ENCODE measurements at regions not wholly inside any gene's neighbourhood (a gene's known extent, or its start where the extent isn't known, plus 50 kb on each side); places are given as distances from the start of the nearest gene placed in this dataset.

- DNase-seq (ENCODE audit: low read depth): peak; percentile 62
These were observed 185.4 kb upstream of the OSR1 start for GRCh38 chr2:19543663-19544383.

GRCh38 chr2:19542796-19543662 lies 184.6 kb upstream of the OSR1 start:
- no peak for DNase-seq (ENCODE audit: low read depth)

GRCh38 chr2:19541884-19542283 lies 183.5 kb upstream of the OSR1 start:
- DNase-seq (ENCODE audit: low read depth): no peak

- peak; percentile 90 for DNase-seq (ENCODE audit: low read depth)
These were observed 182.5 kb upstream of the OSR1 start for GRCh38 chr2:19540739-19541525.

DNA sequence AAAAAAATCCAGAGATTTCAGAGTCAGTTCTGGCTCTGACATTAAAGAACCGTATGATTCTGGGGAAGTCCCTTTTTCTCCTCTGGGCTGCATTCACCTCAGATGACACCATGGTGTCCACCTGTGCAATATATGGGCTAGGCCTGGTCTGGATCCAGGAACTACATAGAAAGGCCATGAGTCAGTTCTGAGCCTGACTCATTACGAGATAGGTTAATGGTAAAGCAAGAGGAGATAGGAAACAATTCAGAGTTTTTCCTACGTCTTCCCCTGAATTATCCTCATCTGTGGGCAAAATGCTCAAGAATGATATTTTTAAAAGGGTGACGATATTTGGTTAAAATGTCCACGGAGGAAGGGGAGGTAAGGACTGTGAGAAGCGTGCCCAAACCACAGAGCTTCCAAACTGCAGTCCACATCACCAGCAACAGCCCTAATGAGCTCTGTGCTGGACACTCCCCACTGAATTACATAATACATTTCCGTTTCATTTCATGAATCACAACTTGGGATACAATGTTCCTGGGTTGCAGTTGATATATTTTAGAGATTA lies 180.1 kb upstream of the OSR1 start:
- peak; percentile 87 for DNase-seq (ENCODE audit: low read depth)

- no peak for DNase-seq (ENCODE audit: low read depth)
These were observed 177.7 kb upstream of the OSR1 start for GRCh38 chr2:19536136-19536535.

GRCh38 chr2:19532547-19533196 lies 174.2 kb upstream of the OSR1 start:
- no peak for DNase-seq (ENCODE audit: low read depth)

DNA sequence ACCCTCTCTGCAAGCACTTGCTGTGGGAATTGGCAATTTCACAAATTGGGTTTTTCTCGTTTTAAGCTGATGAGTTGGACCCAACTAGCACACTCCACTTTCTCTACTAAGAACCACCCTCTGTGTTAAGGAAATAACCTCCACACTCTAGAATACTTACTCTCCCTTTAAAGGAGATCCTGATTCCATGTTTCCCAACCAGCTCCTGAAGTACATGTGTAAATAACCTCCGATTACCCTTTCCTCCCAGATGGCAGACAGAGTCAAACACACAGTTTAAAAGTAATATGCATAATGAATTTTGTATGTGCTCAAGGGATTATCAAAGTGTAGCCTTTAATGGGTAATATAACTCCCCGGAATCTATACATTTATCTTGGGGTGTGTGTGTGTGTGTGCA lies 171.3 kb upstream of the OSR1 start:
- DNase-seq (ENCODE audit: low read depth): no peak

- no peak for DNase-seq (ENCODE audit: low read depth)
These were observed 169.3 kb upstream of the OSR1 start for GRCh38 chr2:19527771-19528170.

GRCh38 chr2:19525313-19525712 lies 166.9 kb upstream of the OSR1 start:
- no peak for DNase-seq (ENCODE audit: low read depth)

- no peak for DNase-seq (ENCODE audit: low read depth)
These were observed 160.6 kb upstream of the OSR1 start for GRCh38 chr2:19519045-19519444.

DNA sequence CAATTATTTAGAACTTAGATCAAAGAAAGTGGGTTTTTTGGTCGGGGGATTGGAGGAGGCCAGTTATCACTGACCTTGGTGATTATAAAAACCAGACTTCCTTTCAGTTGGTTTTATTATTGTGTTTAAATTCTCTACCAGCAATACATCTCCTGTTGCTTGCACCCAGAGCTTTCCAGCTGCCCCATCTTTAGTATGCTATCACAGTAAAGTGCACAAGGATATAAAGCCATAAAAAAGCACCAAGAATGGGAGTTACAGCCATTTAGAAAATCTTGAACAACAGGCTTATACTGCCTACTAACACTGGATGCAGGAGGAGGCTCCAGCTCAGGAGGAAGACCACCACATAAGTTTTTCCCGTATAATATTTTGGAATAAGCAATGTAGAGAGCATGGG lies 148.7 kb upstream of the OSR1 start:
- no peak for DNase-seq (ENCODE audit: low read depth)

DNA sequence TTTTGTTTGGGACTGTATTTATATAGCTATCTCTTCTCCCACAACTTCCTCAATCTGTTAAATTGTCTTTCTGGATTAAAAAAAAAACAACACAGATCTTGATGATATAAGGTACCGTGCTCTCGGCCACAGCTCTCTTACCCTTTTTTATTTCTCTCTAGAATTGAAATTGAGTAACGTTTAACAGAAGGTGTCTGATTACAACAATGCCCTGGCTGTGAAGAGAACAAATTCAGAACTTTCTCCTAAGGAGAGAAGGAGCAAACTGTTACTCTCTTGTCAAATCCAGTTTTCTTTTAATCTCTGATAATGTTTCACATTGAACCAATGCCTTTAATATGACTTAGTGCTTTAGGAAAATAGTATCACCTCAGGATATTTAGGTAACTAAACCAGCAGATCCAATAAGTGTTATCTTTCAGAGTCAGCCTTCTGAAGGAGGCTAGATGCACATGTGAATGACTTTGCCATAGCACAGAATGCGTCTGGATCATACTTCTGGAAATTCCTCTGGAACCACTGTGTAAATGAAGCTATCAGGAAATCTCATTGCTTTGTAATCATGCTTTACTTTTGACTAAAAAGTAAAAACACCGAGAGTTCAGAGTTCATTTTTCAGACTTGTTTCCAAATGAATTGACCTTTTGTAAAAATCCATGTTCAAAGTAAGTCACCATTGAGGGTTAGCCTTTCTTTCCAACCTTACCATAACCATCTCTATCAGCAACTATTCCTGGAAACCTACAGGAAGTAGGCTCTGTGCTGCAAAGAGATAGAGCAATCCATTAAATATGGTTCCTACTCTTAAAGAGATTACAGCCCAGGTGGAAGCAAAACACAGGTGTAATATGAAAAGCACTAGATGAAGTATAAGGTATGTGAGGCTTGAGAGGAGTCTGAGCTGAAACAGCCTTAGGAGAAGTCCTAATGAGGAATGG lies 147.0 kb upstream of the OSR1 start:
- DNase-seq (ENCODE audit: low read depth): no peak

DNA sequence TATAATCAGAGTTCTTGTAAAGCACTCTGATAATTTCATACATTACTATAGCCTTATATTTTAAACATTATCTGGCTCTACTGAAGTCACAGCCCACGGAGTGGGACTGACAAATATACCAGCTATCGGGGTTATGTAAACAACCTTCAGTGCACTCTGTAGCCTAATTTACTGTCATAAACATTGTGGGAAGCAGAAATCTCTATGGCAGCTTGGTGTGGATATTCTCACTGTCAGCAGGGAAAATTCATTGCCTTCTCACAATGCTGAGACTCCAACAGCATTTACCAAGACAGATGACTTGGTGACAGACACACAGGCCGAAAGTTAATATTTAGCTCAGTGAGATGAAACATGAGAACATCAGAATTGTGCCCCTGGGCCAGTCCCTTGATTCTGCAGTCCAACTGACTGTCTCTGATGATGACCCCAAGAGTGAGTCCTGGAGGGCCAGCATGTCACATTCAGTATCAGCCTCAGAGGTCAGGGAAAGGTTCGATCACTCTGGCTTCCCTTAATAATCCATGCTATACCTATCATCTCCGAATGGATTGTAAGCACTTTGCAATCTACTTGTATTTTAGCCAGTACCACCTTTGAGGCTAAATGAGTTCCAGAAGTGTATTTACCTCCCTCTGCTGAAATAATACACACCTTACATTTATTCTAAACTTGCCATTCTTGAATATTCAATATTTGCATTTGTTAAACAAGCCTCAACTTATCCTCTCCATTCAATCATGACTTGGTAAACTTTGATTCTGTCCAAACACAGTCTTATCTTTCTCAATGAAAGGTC lies 146.2 kb upstream of the OSR1 start:
- DNase-seq (ENCODE audit: low read depth): no peak

- no peak for DNase-seq (ENCODE audit: low read depth)
These were observed 145.5 kb upstream of the OSR1 start for GRCh38 chr2:19503915-19504314.

DNA sequence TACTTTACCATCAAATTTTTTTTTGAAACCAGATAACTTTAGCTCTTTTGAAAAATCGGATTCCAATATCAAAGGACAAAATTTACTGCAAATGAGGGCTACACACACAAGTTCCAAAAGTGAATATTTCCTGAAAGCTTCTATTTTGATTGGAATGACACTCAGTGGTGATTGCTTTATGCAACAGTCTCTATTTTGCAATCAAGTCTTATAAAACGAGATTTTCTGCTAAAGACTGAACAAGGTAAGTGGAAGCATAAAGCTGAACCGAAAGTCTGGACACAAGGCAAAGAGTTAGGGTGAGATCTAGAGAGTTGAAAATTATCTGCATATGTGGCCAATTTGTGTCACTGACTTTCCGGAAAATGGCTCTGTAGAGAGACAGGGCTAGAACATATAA lies 145.0 kb upstream of the OSR1 start:
- no peak for DNase-seq (ENCODE audit: low read depth)

DNA sequence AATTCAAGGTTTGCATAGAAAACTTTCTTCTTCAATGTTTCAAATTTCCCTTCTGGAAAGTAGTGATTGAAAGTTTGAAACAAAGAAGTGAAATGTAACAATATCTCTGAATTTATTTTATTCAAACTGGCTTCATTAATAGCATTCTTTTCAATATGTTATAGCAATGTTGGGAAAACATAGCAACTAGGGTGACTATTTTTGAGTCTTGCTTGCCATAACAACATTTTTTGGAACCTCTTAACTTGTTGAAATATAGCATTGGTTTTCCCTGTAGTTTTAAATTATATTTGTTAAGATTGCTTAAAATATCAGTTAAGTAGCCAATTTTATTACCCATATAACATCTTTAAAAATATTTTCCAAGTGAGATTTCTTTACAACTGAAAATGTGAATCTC lies 141.7 kb upstream of the OSR1 start:
- DNase-seq (ENCODE audit: low read depth): no peak

GRCh38 chr2:19496646-19497045 lies 138.2 kb upstream of the OSR1 start:
- DNase-seq (ENCODE audit: low read depth): no peak

- no peak for DNase-seq (ENCODE audit: low read depth)
These were observed 135.8 kb upstream of the OSR1 start for GRCh38 chr2:19494241-19494640.

DNA sequence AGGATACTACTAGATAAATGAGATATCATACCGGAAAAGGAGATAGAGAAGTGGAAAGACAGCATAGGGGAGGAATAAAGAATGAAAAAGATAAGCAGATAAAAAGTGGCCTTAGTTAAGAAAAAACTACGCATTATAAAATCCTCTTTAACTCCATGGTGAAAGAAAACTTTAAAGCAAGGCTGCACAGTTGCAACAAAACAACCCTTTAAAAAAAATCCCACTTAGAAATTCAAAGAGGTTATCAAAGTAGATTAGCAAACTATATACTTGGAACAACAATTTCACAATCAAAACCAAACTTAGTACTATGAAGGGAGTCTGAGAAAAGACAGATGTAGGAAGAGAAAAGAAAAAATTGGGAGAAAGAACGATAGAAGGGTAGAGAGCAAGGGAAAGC lies 133.4 kb upstream of the OSR1 start:
- DNase-seq (ENCODE audit: low read depth): no peak
